Ishikawa (cell line): ENCODE measurements at regions not wholly inside any gene's neighbourhood (a gene's known extent, or its start where the extent isn't known, plus 50 kb on each side); places are given as distances from the start of the nearest gene placed in this dataset.

Experiments
- CEBPB ChIP-seq: IDR thresholded peaks from 2 replicates; pipeline ENCODE4 v1.6.1; 2012
- CREB1 ChIP-seq: IDR thresholded peaks from 2 replicates; pipeline ENCODE4 v1.6.1; 2012; ENCODE audit warnings: low read depth
- EGR1 ChIP-seq: IDR thresholded peaks from 2 replicates; pipeline ENCODE4 v1.6.1; 2012
- EP300 ChIP-seq: IDR thresholded peaks from 2 replicates; pipeline ENCODE4 v1.6.1; 2012; ENCODE audit warnings: borderline replicate concordance
- FOXM1 ChIP-seq: IDR thresholded peaks from 2 replicates; pipeline ENCODE4 v1.6.1; 2012; ENCODE audit warnings: low read depth, borderline replicate concordance
- NFIC ChIP-seq: IDR thresholded peaks from 2 replicates; pipeline ENCODE4 v1.6.1; 2012
- RAD21 ChIP-seq: IDR thresholded peaks from 2 replicates; pipeline ENCODE4 v1.6.1; 2012; ENCODE audit warnings: low read depth
- TAF1 ChIP-seq: IDR thresholded peaks from 2 replicates; pipeline ENCODE4 v1.6.1; 2012; ENCODE audit warnings: low read depth, mild to moderate bottlenecking
- TCF12 ChIP-seq: IDR thresholded peaks from 2 replicates; pipeline ENCODE4 v1.6.1; 2012; ENCODE audit warnings: low read depth
- TEAD4 ChIP-seq: IDR thresholded peaks from 2 replicates; pipeline ENCODE4 v1.6.1; 2012
- YY1 ChIP-seq: IDR thresholded peaks from 2 replicates; pipeline ENCODE4 v1.6.1; 2012; ENCODE audit warnings: low read depth
- ZBTB7A ChIP-seq: IDR thresholded peaks from 2 replicates; pipeline ENCODE4 v1.6.1; 2012; ENCODE audit warnings: low read depth
- TF ChIP-seq, protein P1 (sequence below): IDR thresholded peaks from 2 replicates; pipeline ENCODE4 v1.6.1; 2012
- TF ChIP-seq, protein P2 (sequence below): IDR thresholded peaks from 2 replicates; pipeline ENCODE4 v1.6.1; 2012; ENCODE audit warnings: low read depth, mild to moderate bottlenecking
- TF ChIP-seq, protein P3 (sequence below): IDR thresholded peaks from 2 replicates; pipeline ENCODE4 v1.6.1; 2012

DNA sequence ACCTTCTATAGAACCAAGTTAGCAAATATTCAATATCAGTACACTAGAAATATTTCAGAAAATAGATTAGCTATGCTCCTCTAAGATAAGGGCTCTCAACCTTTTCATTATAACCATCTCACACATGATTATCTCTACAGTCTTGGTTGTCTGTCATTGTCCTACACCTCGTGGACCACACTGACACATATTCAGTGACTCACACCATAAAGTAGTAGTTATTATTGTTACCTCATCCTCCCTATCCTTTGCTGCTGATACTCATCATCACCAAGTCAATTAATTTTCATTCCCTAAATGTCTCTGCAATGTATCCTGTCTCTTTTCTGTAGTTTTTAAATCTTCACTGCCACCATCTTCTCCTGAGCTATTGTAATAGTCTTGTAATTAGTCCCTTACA is 1309.2 kb upstream of the C9orf72 start:
- TF ChIP-seq ZBTB7A (no peak), CREB1 (no peak), YY1 (no peak), EP300 (no peak), TEAD4 (no peak), CEBPB (no peak), TCF12 (no peak), TAF1 (no peak)
- TF ChIP-seq, protein P1, sequence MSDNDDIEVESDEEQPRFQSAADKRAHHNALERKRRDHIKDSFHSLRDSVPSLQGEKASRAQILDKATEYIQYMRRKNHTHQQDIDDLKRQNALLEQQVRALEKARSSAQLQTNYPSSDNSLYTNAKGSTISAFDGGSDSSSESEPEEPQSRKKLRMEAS, result no peak
- TF ChIP-seq, protein P2, sequence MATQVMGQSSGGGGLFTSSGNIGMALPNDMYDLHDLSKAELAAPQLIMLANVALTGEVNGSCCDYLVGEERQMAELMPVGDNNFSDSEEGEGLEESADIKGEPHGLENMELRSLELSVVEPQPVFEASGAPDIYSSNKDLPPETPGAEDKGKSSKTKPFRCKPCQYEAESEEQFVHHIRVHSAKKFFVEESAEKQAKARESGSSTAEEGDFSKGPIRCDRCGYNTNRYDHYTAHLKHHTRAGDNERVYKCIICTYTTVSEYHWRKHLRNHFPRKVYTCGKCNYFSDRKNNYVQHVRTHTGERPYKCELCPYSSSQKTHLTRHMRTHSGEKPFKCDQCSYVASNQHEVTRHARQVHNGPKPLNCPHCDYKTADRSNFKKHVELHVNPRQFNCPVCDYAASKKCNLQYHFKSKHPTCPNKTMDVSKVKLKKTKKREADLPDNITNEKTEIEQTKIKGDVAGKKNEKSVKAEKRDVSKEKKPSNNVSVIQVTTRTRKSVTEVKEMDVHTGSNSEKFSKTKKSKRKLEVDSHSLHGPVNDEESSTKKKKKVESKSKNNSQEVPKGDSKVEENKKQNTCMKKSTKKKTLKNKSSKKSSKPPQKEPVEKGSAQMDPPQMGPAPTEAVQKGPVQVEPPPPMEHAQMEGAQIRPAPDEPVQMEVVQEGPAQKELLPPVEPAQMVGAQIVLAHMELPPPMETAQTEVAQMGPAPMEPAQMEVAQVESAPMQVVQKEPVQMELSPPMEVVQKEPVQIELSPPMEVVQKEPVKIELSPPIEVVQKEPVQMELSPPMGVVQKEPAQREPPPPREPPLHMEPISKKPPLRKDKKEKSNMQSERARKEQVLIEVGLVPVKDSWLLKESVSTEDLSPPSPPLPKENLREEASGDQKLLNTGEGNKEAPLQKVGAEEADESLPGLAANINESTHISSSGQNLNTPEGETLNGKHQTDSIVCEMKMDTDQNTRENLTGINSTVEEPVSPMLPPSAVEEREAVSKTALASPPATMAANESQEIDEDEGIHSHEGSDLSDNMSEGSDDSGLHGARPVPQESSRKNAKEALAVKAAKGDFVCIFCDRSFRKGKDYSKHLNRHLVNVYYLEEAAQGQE, result no peak

DNA sequence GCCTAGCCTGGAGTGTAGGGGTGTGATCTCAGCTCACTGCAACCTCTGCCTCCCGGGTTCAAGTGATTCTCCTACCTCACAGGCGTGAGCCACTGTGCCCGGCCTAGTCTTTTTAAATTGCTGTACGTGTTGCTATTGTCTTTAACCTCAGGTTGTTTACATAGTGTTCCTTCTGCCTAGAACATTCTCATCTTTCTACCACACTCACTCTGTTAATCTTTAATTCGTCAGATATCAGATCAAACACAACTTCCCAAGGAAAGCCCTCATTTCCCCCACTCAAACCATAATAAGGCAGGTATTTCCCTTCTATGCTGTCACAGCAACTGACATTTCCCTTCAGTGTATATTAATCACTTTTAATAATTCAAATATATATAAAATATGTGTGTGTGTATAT is 1310.0 kb upstream of the C9orf72 start:
- no peak for TF ChIP-seq RAD21
- no peak for TF ChIP-seq TAF1
- no peak for TF ChIP-seq TCF12
- no peak for TF ChIP-seq ZBTB7A
- TF ChIP-seq CREB1, result no peak
- TF ChIP-seq TEAD4, result no peak
- TF ChIP-seq, protein P3, sequence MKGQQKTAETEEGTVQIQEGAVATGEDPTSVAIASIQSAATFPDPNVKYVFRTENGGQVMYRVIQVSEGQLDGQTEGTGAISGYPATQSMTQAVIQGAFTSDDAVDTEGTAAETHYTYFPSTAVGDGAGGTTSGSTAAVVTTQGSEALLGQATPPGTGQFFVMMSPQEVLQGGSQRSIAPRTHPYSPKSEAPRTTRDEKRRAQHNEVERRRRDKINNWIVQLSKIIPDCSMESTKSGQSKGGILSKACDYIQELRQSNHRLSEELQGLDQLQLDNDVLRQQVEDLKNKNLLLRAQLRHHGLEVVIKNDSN, result no peak
- no peak for TF ChIP-seq NFIC
- TF ChIP-seq, protein P2, result no peak
- TF ChIP-seq EGR1, result no peak
- TF ChIP-seq FOXM1, result no peak

DNA sequence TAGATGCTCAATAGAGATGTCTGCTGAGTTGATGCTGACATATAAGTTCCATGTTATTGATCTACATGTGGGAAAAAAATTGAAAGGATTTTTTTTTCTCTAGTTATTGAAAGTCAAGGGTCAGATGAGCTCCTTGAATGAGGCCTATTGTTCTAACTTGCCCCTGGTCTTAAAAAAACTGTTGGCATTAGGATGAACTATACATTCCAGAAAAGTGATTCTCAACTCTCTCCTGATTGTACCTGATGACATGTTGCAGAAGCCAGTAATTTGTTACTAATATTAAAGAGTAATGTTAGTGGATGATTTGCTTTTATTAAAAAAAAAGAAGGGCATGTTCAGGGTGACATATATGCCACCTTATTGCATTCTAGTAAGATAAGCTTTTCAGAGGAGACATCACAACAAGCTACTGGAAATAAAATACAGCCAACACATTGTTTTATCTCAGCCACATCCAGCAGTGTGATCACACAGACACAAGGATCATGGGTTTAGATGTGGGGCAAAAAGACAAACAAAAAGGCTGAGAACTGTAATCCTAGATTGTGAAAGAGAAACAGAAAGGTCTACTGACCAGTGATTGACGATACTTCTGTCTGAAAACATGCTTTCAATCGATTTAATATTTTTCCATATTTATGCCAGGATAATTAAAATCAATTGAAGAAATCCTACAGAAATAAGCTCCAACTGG is 1314.1 kb upstream of the C9orf72 start:
- TF ChIP-seq, protein P3, result no peak

DNA sequence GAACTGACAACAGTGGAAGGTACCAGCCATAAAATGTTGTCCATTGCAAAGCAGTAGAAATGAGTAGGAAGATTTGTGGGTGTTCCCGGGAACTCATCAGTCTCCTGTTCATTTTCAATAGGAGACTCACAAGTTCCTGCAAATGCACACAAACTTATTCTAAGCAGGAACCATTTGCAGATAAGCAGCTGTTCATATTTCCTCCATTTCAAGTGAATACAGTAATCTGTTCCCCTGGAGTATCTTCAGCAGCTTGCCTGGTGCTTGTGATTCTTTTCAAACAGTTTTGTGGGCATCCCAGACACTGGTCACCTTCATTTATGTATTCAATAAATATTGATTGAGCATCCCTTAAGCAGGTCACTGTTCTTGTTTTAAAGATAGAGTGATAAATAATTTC is 1315.5 kb upstream of the C9orf72 start:
- TF ChIP-seq NFIC, result no peak
- TF ChIP-seq CEBPB, result no peak
- no peak for TF ChIP-seq FOXM1
- TF ChIP-seq, protein P3, result no peak
- TF ChIP-seq EGR1, result no peak

DNA sequence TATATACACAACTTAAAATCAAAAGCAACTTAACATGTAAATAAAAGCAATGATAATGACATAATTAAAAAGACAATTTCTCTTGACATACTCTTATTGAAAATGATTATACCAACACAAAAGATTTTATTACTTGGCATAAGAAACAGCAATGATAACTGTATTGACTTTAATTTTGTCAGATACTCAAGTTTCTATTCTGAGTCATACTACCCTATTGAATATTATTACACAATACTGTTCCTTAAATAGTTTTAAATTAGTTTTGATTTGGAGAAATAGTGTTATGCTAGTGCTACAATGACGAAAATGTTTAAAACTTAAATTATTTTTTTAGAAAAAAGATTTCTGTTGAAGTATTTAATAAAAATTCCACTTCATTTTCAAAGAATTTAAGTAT is 1319.3 kb upstream of the C9orf72 start:
- TF ChIP-seq NFIC, result no peak
- TF ChIP-seq YY1, result no peak
- TF ChIP-seq, protein P1, result no peak
- TF ChIP-seq FOXM1, result no peak

DNA sequence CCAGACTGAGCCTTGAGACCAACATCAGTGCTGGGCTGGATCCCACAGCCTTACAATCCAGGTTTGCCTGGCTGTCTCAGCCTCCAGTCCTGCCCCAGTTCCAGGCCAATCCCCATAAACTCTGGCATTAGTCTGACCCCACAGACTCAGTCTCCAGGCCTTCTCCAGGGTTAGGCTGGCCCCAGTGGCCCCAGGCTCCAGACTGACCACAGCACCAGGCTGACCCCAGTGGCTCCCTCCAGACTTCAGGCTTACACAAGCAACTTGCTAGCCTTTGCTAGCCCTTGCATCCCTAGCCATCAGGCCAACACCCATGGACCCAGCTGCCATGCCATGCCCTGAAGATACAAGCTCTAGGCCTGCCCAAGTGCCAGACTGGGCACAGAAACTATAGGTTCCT is 1326.0 kb upstream of the C9orf72 start:
- TF ChIP-seq, protein P2, result no peak
- TF ChIP-seq CEBPB (no peak), RAD21 (no peak), FOXM1 (no peak)
